Nephron (organoid): ENCODE measurements at regions not wholly inside any gene's neighbourhood (a gene's known extent, or its start where the extent isn't known, plus 50 kb on each side); places are given as distances from the start of the nearest gene placed in this dataset.

Experiments
- H3K27ac Mint-ChIP-seq, 3 experiments: 2 replicates each; pipeline ENCODE4 v1.8.0; 2020; ENCODE audit warnings: mixed read lengths in 3 of 3, mild to moderate bottlenecking in 2 of 3, moderate library complexity in 1 of 3
- H3K27me3 Mint-ChIP-seq: 2 replicates; pipeline ENCODE4 v1.8.0; 2021; ENCODE audit warnings: low read depth, mild to moderate bottlenecking, moderate library complexity, mixed read lengths
- H3K36me3 Mint-ChIP-seq: 2 replicates; pipeline ENCODE4 v1.8.0; 2020; ENCODE audit warnings: low read depth, mixed read lengths
- H3K4me1 Mint-ChIP-seq: 2 replicates; pipeline ENCODE4 v1.8.0; 2020; ENCODE audit warnings: mixed read lengths
- H3K4me3 Mint-ChIP-seq, 3 experiments: 2 replicates each; pipeline ENCODE4 v1.8.0; 2020; ENCODE audit warnings: mild to moderate bottlenecking in 3 of 3, mixed read lengths in 3 of 3, moderate library complexity in 2 of 3
- H3K9me3 Mint-ChIP-seq: 2 replicates; pipeline ENCODE4 v1.8.0; 2020; ENCODE audit warnings: mixed read lengths
- CTCF ChIP-seq, 3 experiments: fragments of 200-600 bp; sonication (generic); IDR thresholded peaks; one replicate each; pipeline ENCODE4 v1.5.0; 2021; ENCODE audit warnings: antibody characterized with exemption in 3 of 3; ENCODE audit not compliant: unreplicated experiment in 3 of 3

- Mint-ChIP-seq H3K27ac (no peak overlapping the region), H3K4me1 (peaks cover 15% of the 10 kb centered on the region), H3K27me3 (no peaks in the 10 kb centered on the region), H3K4me3 (no peak overlapping the region), H3K9me3 (no peaks in the 10 kb centered on the region), H3K36me3 (no peaks in the 10 kb centered on the region)
- TF ChIP-seq CTCF (IDR thresholded peaks at IDR 0.05; ENCODE audit: unreplicated experiment in 3 of 3), result no peak
Observed at GRCh38 chr2:22990246-22990645, 394.7 kb upstream of the KLHL29 start.

- no peaks in the 10 kb centered on the region for H3K27me3 Mint-ChIP-seq
- no peak for TF ChIP-seq CTCF (IDR thresholded peaks at IDR 0.05; ENCODE audit: unreplicated experiment in 3 of 3)
- H3K4me3 Mint-ChIP-seq, result no peak overlapping the region
- peaks cover 16% of the 10 kb centered on the region for H3K4me1 Mint-ChIP-seq
- H3K36me3 Mint-ChIP-seq, result no peaks in the 10 kb centered on the region
- H3K27ac Mint-ChIP-seq, result no peak overlapping the region
- H3K9me3 Mint-ChIP-seq, result no peaks in the 10 kb centered on the region
Observed at GRCh38 chr2:22991844-22992243, 393.1 kb upstream of the KLHL29 start.

- no peak for TF ChIP-seq CTCF (IDR thresholded peaks at IDR 0.05; ENCODE audit: unreplicated experiment in 3 of 3)
- Mint-ChIP-seq H3K4me3 (no peak overlapping the region), H3K9me3 (no peaks in the 10 kb centered on the region), H3K36me3 (no peaks in the 10 kb centered on the region), H3K27me3 (no peaks in the 10 kb centered on the region), H3K27ac (peak overlapping the region in 1 of 3 experiments; percentile 6), H3K4me1 (peaks cover 20% of the 10 kb centered on the region)
Observed at GRCh38 chr2:22992441-22992840, 392.5 kb upstream of the KLHL29 start.

GRCh38 chr2:22993250-22993649, 391.7 kb upstream of the KLHL29 start:
- Mint-ChIP-seq H3K9me3 (no peaks in the 10 kb centered on the region), H3K36me3 (no peaks in the 10 kb centered on the region), H3K27me3 (no peaks in the 10 kb centered on the region), H3K4me1 (peaks cover 20% of the 10 kb centered on the region), H3K4me3 (no peak overlapping the region), H3K27ac (no peak overlapping the region)
- TF ChIP-seq CTCF (IDR thresholded peaks at IDR 0.05; ENCODE audit: unreplicated experiment in 3 of 3), result no peak

DNA sequence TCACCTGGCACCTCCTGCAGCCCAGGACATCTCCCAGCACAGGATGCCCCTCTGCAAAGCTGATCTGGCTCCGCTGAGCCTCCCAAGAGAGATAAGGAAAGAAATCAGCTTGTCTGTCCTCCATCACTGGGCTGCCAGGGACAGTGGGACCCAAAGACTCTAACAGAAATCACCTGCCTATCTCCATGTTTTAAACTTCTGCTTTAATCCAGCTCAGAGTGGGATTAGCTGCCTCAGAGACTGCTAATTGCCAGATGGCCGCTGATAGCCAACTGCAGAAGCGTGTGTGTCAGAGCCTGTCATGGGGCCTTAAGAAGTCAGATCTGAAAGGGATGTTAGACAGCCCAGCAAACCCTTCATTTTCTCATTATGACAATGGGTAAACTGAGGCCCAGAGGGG, 389.4 kb upstream of the KLHL29 start:
- Mint-ChIP-seq H3K4me1 (peaks cover 20% of the 10 kb centered on the region), H3K9me3 (no peaks in the 10 kb centered on the region), H3K27me3 (no peaks in the 10 kb centered on the region), H3K27ac (no peak overlapping the region), H3K4me3 (no peak overlapping the region), H3K36me3 (no peaks in the 10 kb centered on the region)
- TF ChIP-seq CTCF (IDR thresholded peaks at IDR 0.05; ENCODE audit: unreplicated experiment in 3 of 3), result no peak

- TF ChIP-seq CTCF (IDR thresholded peaks at IDR 0.05; ENCODE audit: unreplicated experiment in 3 of 3), result no peak
- Mint-ChIP-seq H3K27me3 (no peaks in the 10 kb centered on the region), H3K4me3 (no peak overlapping the region), H3K36me3 (no peaks in the 10 kb centered on the region), H3K4me1 (peaks cover 12% of the 10 kb centered on the region), H3K9me3 (no peaks in the 10 kb centered on the region), H3K27ac (no peak overlapping the region)
Observed at GRCh38 chr2:22996911-22997310, 388.1 kb upstream of the KLHL29 start.
